ENCODE measurements at regions not wholly inside any gene's neighbourhood (a gene's known extent, or its start where the extent isn't known, plus 50 kb on each side); places are given as distances from the start of the nearest gene placed in this dataset. TPM values are rescaled to one million over a fixed set of nuclear protein-coding genes. Genes with fewer than 3 reads are reported as not detected.
A peak's percentile ranks its signal among the peaks of the same experiment; 100 is the strongest.
"Not testable (repeated sequence)": the region's sequence is repeated elsewhere in the genome, so short reads cannot be mapped to it uniquely, and the experiment has no call there.

DNA sequence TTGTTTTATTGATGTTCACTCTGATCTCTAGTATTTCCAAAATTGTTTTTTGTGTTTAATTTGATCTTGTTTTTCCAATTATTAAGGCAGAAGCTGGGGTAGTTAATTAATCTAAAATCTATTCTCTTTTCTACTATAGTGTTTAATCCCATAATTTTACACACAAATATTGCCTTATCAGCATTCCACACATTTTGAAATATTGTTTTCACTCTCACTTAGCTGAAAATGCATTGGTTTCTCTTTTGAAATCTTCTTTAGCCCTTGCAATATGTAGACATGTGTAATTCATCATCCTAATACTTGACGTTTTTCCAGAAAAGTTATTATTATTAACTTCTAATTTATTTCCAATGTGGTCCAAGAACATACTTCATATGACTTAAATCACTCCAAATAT lies 132.6 kb downstream of the POTEB2 start:
- H3K23ac ChIP-seq (ENCODE audit: low read depth, low read length); dilution Hi-C loops (cut with HindIII; ENCODE audit: low sequenced_read_pairs, unreplicated experiment); H2AK5ac ChIP-seq (ENCODE audit: low read depth, low read length); H3K4me3 ChIP-seq (ENCODE audit: insufficient read depth, low read depth, low read length); H3K18ac ChIP-seq (ENCODE audit: low read depth, low read length); DNase-seq; H3K27ac ChIP-seq (ENCODE audit: insufficient read depth, low read length); H3K4ac ChIP-seq (ENCODE audit: low read depth, low read length); H3K56ac ChIP-seq (ENCODE audit: extremely low read depth, insufficient read depth, low read length); BruUV-seq (replicated peaks); POLR2A ChIA-PET (ENCODE audit: unreplicated experiment); H3K79me1 ChIP-seq (ENCODE audit: low read depth in 1 of 2, low read length in 2 of 2); H2BK120ac ChIP-seq (ENCODE audit: low read depth, low read length); H4K91ac ChIP-seq (ENCODE audit: insufficient read depth, low read depth, low read length); H4K5ac ChIP-seq (ENCODE audit: low read depth, low read length); H3K14ac ChIP-seq (replicated peaks; ENCODE audit: low read depth, low read length); H3K27me3 ChIP-seq (ENCODE audit: control insufficient read depth, insufficient read depth, low read length); H3K4me1 ChIP-seq (ENCODE audit: control insufficient read depth, insufficient read depth, low read length); H2BK5ac ChIP-seq (ENCODE audit: low read depth, low read length, poor library complexity, severe bottlenecking); H3K4me2 ChIP-seq (ENCODE audit: low read depth, low read length); intact Hi-C loops (cut with micrococcal nuclease); H2BK15ac ChIP-seq (ENCODE audit: low read depth, low read length); H3K9me1 ChIP-seq (ENCODE audit: insufficient read depth, low read length); H3K9ac ChIP-seq (ENCODE audit: low read depth, low read length); in situ Hi-C loops (cut with MboI; ENCODE audit: low sequenced_read_pairs); H4K8ac ChIP-seq (ENCODE audit: low read depth in 2 of 2, low read length in 2 of 2); CTCF ChIA-PET; H2BK20ac ChIP-seq (ENCODE audit: low read depth, low read length); H3K9me3 ChIP-seq (ENCODE audit: control insufficient read depth, insufficient read depth, low read length); H2AFZ ChIP-seq (replicated peaks; ENCODE audit: low read length, poor library complexity); H2AK9ac ChIP-seq (replicated peaks; ENCODE audit: low read depth, low read length, poor library complexity); H4K20me1 ChIP-seq (ENCODE audit: insufficient read depth, low read length); ATAC-seq (ENCODE audit: low read depth); H3K36me3 ChIP-seq (ENCODE audit: control insufficient read depth, insufficient read depth, low read length): not testable (repeated sequence)
- WGBS, 2 experiments (ENCODE audit: extremely low coverage in 2 of 2, insufficient read length in 1 of 2) = no CpG with 5 or more reads among the region's 1 CpG
- TF ChIP-seq MAFK (IDR thresholded peaks at IDR 0.05; ENCODE audit: low read depth, low read length) = 0 out of 2 replicates have a peak, but pooled peaks have one; percentile 44

Small RNA genes lying in the stretch of these regions (microRNA-seq; reads per million reads assigned to microRNA genes)
- gene RNU6-498P (ENCODE audit: insufficient read depth, insufficient read length) = not detected

Small RNA genes lying in the stretch of these regions (small RNA-seq; reads per million reads assigned to genes)
- 0 reads per million in 5 experiments for gene RNU6-498P
